Fibroblast of mammary gland (primary cell): ENCODE measurements at regions not wholly inside any gene's neighbourhood (a gene's known extent, or its start where the extent isn't known, plus 50 kb on each side); places are given as distances from the start of the nearest gene placed in this dataset.
A peak's percentile ranks its signal among the peaks of the same experiment; 100 is the strongest.

Source experiments
- DNase-seq: peaks from one replicate; pipeline ENCODE4 v3.0.0-alpha.2; 2010; ENCODE audit warnings: low read depth
- H3K4me3 ChIP-seq: 2 replicates; pipeline ENCODE4 v1.5.1; 2011; ENCODE audit warnings: low read depth, mild to moderate bottlenecking, low read length, moderate library complexity; ENCODE audit not compliant: control insufficient read depth
- TF ChIP-seq, protein P1 (sequence below): conservative IDR thresholded peaks from 2 replicates; pipeline ENCODE4 v1.5.1; 2011; ENCODE audit warnings: low read depth, low read length, inconsistent platforms; ENCODE audit not compliant: control insufficient read depth, insufficient read depth

DNA sequence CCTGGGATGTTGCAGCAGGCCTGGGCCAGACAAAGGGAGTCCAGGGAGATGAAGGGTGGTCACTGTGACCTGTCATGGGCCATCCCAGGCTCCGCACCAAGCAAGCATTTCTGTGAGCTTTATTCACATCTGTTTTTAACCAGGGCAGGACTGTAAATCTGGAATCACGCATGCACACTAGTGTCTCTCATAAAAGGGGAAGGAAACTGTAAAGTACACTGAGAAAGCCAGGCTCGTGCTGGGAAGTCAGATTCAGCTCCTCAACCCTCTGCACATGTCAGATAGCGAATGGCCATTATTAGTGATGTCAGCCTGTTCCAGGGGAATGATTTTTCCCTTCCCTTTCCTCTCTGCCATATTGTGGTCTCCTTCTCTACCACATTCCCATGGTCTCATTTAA, 818.6 kb upstream of the RAB6C start:
- DNase-seq = no peak
- TF ChIP-seq, protein P1, sequence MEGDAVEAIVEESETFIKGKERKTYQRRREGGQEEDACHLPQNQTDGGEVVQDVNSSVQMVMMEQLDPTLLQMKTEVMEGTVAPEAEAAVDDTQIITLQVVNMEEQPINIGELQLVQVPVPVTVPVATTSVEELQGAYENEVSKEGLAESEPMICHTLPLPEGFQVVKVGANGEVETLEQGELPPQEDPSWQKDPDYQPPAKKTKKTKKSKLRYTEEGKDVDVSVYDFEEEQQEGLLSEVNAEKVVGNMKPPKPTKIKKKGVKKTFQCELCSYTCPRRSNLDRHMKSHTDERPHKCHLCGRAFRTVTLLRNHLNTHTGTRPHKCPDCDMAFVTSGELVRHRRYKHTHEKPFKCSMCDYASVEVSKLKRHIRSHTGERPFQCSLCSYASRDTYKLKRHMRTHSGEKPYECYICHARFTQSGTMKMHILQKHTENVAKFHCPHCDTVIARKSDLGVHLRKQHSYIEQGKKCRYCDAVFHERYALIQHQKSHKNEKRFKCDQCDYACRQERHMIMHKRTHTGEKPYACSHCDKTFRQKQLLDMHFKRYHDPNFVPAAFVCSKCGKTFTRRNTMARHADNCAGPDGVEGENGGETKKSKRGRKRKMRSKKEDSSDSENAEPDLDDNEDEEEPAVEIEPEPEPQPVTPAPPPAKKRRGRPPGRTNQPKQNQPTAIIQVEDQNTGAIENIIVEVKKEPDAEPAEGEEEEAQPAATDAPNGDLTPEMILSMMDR = no peak
- H3K4me3 ChIP-seq = no peak overlapping the region

DNA sequence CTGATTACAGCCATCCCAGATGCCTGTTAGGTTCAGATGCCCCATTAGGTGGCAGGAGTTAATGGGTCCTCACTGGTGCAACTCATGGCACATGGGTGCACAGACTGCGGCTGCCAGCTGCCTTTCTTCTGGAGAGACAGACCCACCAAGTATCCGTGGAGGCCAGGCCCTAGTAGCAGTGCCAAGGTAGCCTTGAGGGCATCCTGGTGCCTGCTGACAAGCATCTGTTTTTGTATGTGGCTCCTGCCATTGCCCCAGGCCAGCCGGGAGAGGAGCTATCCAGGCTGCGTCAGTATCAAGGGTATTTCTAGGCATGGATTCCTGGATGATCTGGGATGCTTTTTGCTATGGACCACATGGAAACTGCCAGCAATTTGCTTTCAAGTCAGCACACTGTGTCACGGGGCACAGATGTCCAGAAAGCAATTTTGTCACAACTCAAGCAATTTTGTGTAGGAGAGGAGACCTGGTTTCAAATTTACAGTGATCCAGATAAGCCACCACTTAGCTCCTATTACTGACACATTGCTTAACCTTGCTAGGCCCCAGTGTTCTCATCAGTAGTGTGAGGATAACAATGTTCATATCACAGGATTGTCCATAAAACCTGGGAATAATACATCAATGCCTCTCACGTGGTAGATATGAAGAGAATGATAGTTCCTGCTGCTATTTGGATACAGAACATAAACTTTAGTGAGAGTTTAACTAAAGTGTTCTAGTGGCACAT, 815.1 kb upstream of the RAB6C start:
- no peak for DNase-seq
- H3K4me3 ChIP-seq = no peak overlapping the region
- TF ChIP-seq, protein P1 = no peak

DNA sequence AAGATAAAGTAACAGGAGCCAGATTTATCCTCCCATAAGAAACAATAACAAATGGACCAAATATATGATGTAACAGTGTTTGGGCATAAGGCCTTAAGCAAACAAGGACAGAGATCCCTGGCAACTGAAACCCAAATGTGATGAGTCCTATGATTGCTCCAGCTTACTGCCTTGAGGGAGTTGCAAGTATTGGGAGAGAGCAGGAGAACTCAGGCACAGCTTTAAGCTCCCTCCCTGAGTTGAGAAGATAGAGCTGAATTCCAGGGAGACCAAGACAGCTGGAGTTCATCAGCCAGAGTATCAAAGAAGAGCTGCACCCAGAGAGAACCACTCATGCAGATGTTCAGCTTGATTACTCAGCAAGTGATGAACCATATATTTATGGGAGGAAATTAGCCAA, 814.5 kb upstream of the RAB6C start:
- TF ChIP-seq, protein P1 = no peak
- DNase-seq = peak; percentile 1
- H3K4me3 ChIP-seq = no peak overlapping the region

DNA sequence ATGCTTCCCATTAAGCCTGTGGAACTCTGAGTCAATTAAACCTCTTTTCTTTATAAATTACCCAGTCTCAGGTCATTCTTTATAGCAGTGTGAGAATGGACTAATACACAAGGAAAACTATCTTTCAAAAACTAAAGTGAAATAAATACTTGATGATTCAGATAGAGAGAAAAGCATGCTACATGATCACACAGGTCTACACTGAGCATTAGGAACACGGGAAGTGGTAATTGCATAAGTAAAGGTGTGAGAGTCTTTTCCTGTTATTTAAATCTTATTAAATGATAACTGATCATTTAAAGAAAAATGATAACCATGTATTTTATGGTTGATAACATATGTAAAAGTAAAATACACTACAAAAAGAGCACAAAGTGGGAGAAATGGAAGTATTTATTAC, 812.0 kb upstream of the RAB6C start:
- H3K4me3 ChIP-seq = no peak overlapping the region
- DNase-seq = no peak
- TF ChIP-seq, protein P1 = no peak

DNA sequence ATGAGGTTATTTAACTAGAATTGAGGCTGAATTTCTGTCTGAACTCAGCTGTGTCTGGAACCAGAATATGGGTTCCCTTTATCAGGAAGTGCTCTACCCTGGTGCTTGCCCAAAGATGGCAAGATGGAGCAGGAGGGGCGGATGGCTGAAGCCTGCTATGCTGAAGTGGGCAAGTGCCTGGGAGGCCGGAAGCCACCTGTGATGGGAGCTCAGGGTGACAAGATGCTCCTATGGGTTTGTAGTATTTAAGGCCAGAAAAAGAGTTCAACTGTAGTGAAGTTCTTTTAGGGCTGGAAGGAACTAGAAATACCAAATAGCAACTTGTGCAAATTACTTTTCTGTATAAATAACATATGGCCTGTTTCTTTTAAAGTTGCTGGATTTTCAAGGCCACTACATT, 808.9 kb upstream of the RAB6C start:
- TF ChIP-seq, protein P1 = no peak
- no peak overlapping the region for H3K4me3 ChIP-seq
- no peak for DNase-seq

DNA sequence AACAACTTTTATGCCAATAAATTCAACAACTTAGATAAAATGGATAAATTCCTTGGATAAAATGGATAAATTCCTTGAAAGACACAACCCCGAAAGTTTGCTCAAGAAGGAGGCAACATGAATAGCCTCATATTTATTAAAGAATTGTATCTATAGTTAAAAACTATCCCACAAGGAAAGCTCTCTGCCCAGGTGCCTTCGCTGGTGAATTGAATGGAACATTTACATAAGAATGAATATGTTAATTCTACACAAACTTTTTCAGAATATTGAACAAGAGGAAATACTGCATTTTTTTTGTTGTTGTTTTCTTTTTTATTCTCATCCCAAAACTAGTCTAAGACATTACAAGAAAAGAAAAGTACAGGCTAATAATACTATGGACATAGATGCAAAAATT, 805.3 kb upstream of the RAB6C start:
- DNase-seq = no peak
- TF ChIP-seq, protein P1 = no peak
- H3K4me3 ChIP-seq = no peak overlapping the region

DNA sequence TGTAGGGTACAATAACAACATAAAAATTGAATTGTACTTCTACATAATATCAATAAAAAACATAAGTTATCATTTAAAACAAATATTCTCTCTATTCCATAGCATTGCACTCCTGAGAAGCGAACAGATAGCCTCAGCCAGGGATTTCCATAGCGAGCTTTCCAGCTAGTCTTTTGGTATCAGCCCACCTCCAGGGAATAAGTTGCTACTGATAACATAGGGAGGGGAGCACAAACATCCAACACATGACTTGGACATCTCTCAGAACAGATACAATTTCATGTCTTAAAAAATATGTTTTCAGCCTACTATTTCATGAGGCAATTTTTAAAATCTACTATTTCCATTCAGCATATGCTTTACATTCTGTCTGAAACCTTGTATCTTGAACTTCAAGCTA, 804.4 kb upstream of the RAB6C start:
- no peak for DNase-seq
- TF ChIP-seq, protein P1 = no peak
- no peak overlapping the region for H3K4me3 ChIP-seq
